Inflammatory macrophage treated with lipopolysaccharide for 1 hour (primary cell): ENCODE measurements at regions not wholly inside any gene's neighbourhood (a gene's known extent, or its start where the extent isn't known, plus 50 kb on each side); places are given as distances from the start of the nearest gene placed in this dataset.

Source experiments
- DNase-seq, 2 donors: peaks; one replicate each; pipeline ENCODE4 v3.0.0-alpha.2; 2020 to 2022

- no peak for DNase-seq
These were observed 273.7 kb downstream of the SOX9 start for GRCh38 chr17:72394531-72394930.

GRCh38 chr17:72396121-72396520 is 275.3 kb downstream of the SOX9 start:
- DNase-seq, result no peak

- no peak for DNase-seq
These were observed 276.4 kb downstream of the SOX9 start for GRCh38 chr17:72397223-72397667.

- DNase-seq, result no peak
These were observed 276.9 kb downstream of the SOX9 start for GRCh38 chr17:72397687-72398086.

- no peak for DNase-seq
These were observed 278.3 kb downstream of the SOX9 start for GRCh38 chr17:72399023-72399607.

GRCh38 chr17:72399608-72400487 is 279.0 kb downstream of the SOX9 start:
- DNase-seq, result no peak

GRCh38 chr17:72400488-72400827 is 279.6 kb downstream of the SOX9 start:
- no peak for DNase-seq

- DNase-seq, result no peak
These were observed 280.0 kb downstream of the SOX9 start for GRCh38 chr17:72400863-72401262.

- DNase-seq, result no peak
These were observed 281.3 kb downstream of the SOX9 start for GRCh38 chr17:72401883-72402726.

GRCh38 chr17:72402727-72403210 is 281.9 kb downstream of the SOX9 start:
- no peak for DNase-seq

GRCh38 chr17:72403713-72404209 is 282.9 kb downstream of the SOX9 start:
- DNase-seq, result no peak

GRCh38 chr17:72404872-72405271 is 284.1 kb downstream of the SOX9 start:
- DNase-seq, result no peak

- DNase-seq, result no peak
These were observed 284.9 kb downstream of the SOX9 start for GRCh38 chr17:72405662-72406230.

- DNase-seq, result no peak
These were observed 285.7 kb downstream of the SOX9 start for GRCh38 chr17:72406498-72406897.

GRCh38 chr17:72407336-72407909 is 286.6 kb downstream of the SOX9 start:
- DNase-seq, result no peak

- no peak for DNase-seq
These were observed 287.1 kb downstream of the SOX9 start for GRCh38 chr17:72407931-72408330.

- DNase-seq, result no peak
These were observed 287.8 kb downstream of the SOX9 start for GRCh38 chr17:72408641-72409040.

GRCh38 chr17:72409405-72410002 is 288.7 kb downstream of the SOX9 start:
- no peak for DNase-seq

- DNase-seq, result no peak
These were observed 290.3 kb downstream of the SOX9 start for GRCh38 chr17:72411124-72411563.

GRCh38 chr17:72412650-72413076 is 291.8 kb downstream of the SOX9 start:
- DNase-seq, result no peak

- DNase-seq, result no peak
These were observed 292.5 kb downstream of the SOX9 start for GRCh38 chr17:72413077-72414031.
